OCI-LY1 (cell line): ENCODE measurements at regions not wholly inside any gene's neighbourhood (a gene's known extent, or its start where the extent isn't known, plus 50 kb on each side); places are given as distances from the start of the nearest gene placed in this dataset.

ENCODE experiments used
- H2AFZ ChIP-seq: fragments of 200-600 bp; sonication (generic), shearing (Covaris generic); 2 replicates; pipeline ENCODE4 v1.6.0; 2014; ENCODE audit warnings: antibody characterized with exemption, mild to moderate bottlenecking, low read length
- H3F3A ChIP-seq: fragments of 200-600 bp; sonication (generic), shearing (Covaris generic); 2 replicates; pipeline ENCODE4 v1.6.0; 2014; ENCODE audit warnings: mild to moderate bottlenecking, antibody characterized with exemption, low read length, moderate library complexity; ENCODE audit not compliant: insufficient read depth
- H3K27ac ChIP-seq: fragments of 200-600 bp; sonication (generic); 2 replicates; pipeline ENCODE4 v1.5.1; 2014; ENCODE audit warnings: low read length, mixed run types, mild to moderate bottlenecking, low read depth; ENCODE audit not compliant: poor library complexity, severe bottlenecking
- H3K27me3 ChIP-seq: fragments of 200-600 bp; sonication (generic); 2 replicates; pipeline ENCODE4 v1.6.0; 2014; ENCODE audit warnings: antibody characterized with exemption, mild to moderate bottlenecking, low read length, moderate library complexity; ENCODE audit not compliant: insufficient read depth
- H3K36me3 ChIP-seq: fragments of 200-600 bp; sonication (generic); 2 replicates; pipeline ENCODE4 v1.6.1; 2014; ENCODE audit warnings: mild to moderate bottlenecking, antibody characterized with exemption, low read length, moderate library complexity, mixed read lengths; ENCODE audit not compliant: insufficient read depth
- H3K4me1 ChIP-seq: fragments of 200-600 bp; sonication (generic); 2 replicates; pipeline ENCODE4 v1.5.1; 2014; ENCODE audit warnings: mild to moderate bottlenecking, low read length, moderate library complexity; ENCODE audit not compliant: insufficient read depth, severe bottlenecking
- H3K4me2 ChIP-seq: fragments of 200-600 bp; sonication (generic), shearing (Covaris generic); 2 replicates; pipeline ENCODE4 v1.6.1; 2014; ENCODE audit warnings: low read length
- H3K4me3 ChIP-seq: fragments of 200-600 bp; sonication (generic); 2 replicates; pipeline ENCODE4 v1.5.1; 2014; ENCODE audit warnings: low read length, low read depth, mild to moderate bottlenecking, mixed read lengths; ENCODE audit not compliant: poor library complexity, severe bottlenecking
- H3K79me2 ChIP-seq: fragments of 200-600 bp; shearing (Covaris generic); 2 replicates; pipeline ENCODE4 v1.6.1; 2016; ENCODE audit warnings: mixed run types, low read length, mixed read lengths; ENCODE audit not compliant: insufficient read depth
- H3K9ac ChIP-seq: fragments of 200-600 bp; sonication (generic), shearing (Covaris generic); 2 replicates; pipeline ENCODE4 v1.6.1; 2014; ENCODE audit warnings: mild to moderate bottlenecking, low read length, mixed read lengths
- H3K9me2 ChIP-seq: fragments of 200-600 bp; sonication (generic), shearing (Covaris generic); 2 replicates; pipeline ENCODE4 v1.6.1; 2014; ENCODE audit warnings: low read depth, mild to moderate bottlenecking, low read length, mixed read lengths
- H3K9me3 ChIP-seq: fragments of 200-600 bp; shearing (Covaris generic); 2 replicates; pipeline ENCODE4 v1.6.1; 2014; ENCODE audit warnings: low read length, mixed read lengths
- H4K20me1 ChIP-seq: fragments of 200-600 bp; sonication (generic), shearing (Covaris generic); 2 replicates; pipeline ENCODE4 v1.6.0; 2016; ENCODE audit warnings: mild to moderate bottlenecking, low read length; ENCODE audit not compliant: insufficient read depth
- EZH2 ChIP-seq: fragments of 200-600 bp; sonication (generic), shearing (Covaris generic); IDR thresholded peaks from 2 replicates; pipeline ENCODE4 v1.8.0; 2017; ENCODE audit warnings: borderline replicate concordance, mixed run types, mild to moderate bottlenecking, antibody characterized with exemption, low read length, moderate library complexity, mixed read lengths
- TF ChIP-seq, protein P1 (sequence below): fragments of 200-600 bp; sonication (generic), shearing (Covaris generic); IDR thresholded peaks from 2 replicates; pipeline ENCODE4 v1.5.1; 2017; ENCODE audit warnings: mild to moderate bottlenecking, antibody characterized with exemption, low read length, moderate library complexity, mixed read lengths

DNA sequence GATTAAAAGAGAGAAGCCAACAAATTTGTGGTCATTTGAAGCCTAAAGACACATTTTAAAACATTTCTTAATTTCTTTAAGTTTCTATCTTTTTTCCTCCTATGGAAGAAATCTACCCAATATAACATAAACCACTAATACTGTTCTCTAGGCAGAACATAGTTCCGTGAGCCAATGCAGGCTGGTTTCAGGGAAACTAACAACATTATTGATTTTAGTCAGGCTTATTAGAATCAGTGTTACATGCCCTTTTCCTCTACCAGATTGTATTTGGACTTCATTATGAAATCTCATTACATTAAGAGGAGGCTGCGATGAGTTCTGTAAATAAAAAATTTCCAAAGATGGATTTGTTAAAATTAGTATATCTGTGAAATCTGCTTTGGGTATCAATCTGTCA lies 249.9 kb downstream of the PTBP2 start:
- H3K4me3 ChIP-seq = no peak overlapping the region
- no peaks in the 10 kb centered on the region for H3K9me2 ChIP-seq
- no peaks in the 10 kb centered on the region for H3F3A ChIP-seq
- no peak overlapping the region for H2AFZ ChIP-seq
- no peak overlapping the region for H3K4me2 ChIP-seq
- no peaks in the 10 kb centered on the region for H3K36me3 ChIP-seq
- H3K4me1 ChIP-seq = no peaks in the 10 kb centered on the region
- H3K27ac ChIP-seq = no peak overlapping the region
- TF ChIP-seq EZH2 = no peak
- TF ChIP-seq, protein P1, sequence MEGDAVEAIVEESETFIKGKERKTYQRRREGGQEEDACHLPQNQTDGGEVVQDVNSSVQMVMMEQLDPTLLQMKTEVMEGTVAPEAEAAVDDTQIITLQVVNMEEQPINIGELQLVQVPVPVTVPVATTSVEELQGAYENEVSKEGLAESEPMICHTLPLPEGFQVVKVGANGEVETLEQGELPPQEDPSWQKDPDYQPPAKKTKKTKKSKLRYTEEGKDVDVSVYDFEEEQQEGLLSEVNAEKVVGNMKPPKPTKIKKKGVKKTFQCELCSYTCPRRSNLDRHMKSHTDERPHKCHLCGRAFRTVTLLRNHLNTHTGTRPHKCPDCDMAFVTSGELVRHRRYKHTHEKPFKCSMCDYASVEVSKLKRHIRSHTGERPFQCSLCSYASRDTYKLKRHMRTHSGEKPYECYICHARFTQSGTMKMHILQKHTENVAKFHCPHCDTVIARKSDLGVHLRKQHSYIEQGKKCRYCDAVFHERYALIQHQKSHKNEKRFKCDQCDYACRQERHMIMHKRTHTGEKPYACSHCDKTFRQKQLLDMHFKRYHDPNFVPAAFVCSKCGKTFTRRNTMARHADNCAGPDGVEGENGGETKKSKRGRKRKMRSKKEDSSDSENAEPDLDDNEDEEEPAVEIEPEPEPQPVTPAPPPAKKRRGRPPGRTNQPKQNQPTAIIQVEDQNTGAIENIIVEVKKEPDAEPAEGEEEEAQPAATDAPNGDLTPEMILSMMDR = no peak
- H3K79me2 ChIP-seq = no peaks in the 10 kb centered on the region
- no peak overlapping the region for H3K9ac ChIP-seq
- H3K9me3 ChIP-seq = no peaks in the 10 kb centered on the region
- no peaks in the 10 kb centered on the region for H3K27me3 ChIP-seq
- no peaks in the 10 kb centered on the region for H4K20me1 ChIP-seq

DNA sequence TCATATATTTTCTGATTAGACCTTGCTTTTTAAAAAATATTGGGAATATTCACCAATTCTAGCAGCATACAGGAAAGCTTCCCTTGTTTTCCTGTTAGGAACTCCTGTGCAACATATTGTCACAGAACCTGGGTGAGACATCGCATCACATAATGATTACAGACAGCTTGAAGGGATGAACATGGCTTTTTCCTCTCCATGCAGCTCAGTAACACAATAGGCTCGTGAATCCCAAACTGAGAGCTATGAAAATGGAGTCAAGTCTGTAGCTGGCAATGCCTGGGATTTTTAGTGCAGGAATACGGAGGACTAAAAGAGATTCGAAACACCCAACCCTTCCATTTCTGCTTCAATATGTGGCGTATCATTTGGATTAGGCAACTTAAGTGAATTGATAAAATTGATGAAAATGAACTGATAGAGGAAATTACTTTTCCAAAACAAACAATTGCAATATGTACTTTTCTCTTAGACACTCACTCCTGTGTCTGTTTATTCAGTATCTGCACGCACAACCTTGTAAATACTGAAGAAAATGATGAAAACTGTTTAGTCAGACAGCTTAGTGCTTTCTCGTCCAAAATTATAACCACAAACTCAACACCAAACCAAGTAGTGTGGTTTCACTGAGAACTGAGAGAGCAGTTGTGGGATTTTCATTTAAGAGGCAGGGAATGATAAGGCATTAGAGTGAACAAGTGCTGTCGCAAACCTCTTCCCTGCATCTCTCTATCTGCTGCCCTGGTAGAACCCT lies 250.4 kb downstream of the PTBP2 start:
- H3K9me3 ChIP-seq = no peaks in the 10 kb centered on the region
- H2AFZ ChIP-seq = no peak overlapping the region
- no peaks in the 10 kb centered on the region for H3K27me3 ChIP-seq
- H3K27ac ChIP-seq = no peak overlapping the region
- no peak overlapping the region for H3K4me3 ChIP-seq
- no peaks in the 10 kb centered on the region for H3K36me3 ChIP-seq
- H3F3A ChIP-seq = no peaks in the 10 kb centered on the region
- H3K79me2 ChIP-seq = no peaks in the 10 kb centered on the region
- no peaks in the 10 kb centered on the region for H3K9me2 ChIP-seq
- TF ChIP-seq, protein P1 = no peak
- TF ChIP-seq EZH2 = no peak
- H3K4me1 ChIP-seq = no peaks in the 10 kb centered on the region
- H3K9ac ChIP-seq = no peak overlapping the region
- H4K20me1 ChIP-seq = no peaks in the 10 kb centered on the region
- no peak overlapping the region for H3K4me2 ChIP-seq

DNA sequence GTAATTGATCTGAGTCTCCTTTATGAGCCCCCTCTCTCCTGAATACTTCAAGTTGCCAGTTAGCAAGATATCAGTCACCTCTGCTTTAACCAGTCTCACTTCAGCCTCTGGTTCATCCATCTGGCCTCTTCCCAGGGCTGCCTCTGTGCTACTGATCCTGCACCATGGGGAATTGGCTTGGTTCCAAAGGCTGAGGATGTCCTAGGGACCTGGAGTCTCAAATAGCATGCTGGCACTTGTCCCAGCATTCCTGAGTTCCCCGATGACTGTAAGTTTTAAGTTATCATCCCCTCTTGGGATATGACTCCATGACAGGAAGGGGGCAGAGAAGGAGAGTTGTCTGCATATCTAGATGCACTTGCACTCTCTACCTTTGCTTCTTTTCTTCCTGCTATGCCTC lies 252.0 kb downstream of the PTBP2 start:
- Histone ChIP-seq H3K27ac (no peak overlapping the region), H3K4me1 (no peaks in the 10 kb centered on the region), H3K9me2 (no peaks in the 10 kb centered on the region), H3K4me2 (no peak overlapping the region), H4K20me1 (no peaks in the 10 kb centered on the region), H3K9me3 (no peaks in the 10 kb centered on the region), H3K36me3 (no peaks in the 10 kb centered on the region), H3K27me3 (no peaks in the 10 kb centered on the region), H2AFZ (no peak overlapping the region), H3K4me3 (no peak overlapping the region), H3F3A (no peaks in the 10 kb centered on the region), H3K79me2 (no peaks in the 10 kb centered on the region), H3K9ac (no peak overlapping the region)
- TF ChIP-seq, protein P1 = no peak
- no peak for TF ChIP-seq EZH2
